HG03039 (cell line): ENCODE measurements at regions not wholly inside any gene's neighbourhood (a gene's known extent, or its start where the extent isn't known, plus 50 kb on each side); places are given as distances from the start of the nearest gene placed in this dataset.
"Not testable (repeated sequence)": the region's sequence is repeated elsewhere in the genome, so short reads cannot be mapped to it uniquely, and the experiment has no call there.

Source experiments
- ATAC-seq: cut with Tn5 transposase; IDR thresholded peaks from one replicate; pipeline ENCODE4 v1.9.1; 2021; ENCODE audit warnings: mild to moderate bottlenecking, moderate library complexity; ENCODE audit not compliant: unreplicated experiment

DNA sequence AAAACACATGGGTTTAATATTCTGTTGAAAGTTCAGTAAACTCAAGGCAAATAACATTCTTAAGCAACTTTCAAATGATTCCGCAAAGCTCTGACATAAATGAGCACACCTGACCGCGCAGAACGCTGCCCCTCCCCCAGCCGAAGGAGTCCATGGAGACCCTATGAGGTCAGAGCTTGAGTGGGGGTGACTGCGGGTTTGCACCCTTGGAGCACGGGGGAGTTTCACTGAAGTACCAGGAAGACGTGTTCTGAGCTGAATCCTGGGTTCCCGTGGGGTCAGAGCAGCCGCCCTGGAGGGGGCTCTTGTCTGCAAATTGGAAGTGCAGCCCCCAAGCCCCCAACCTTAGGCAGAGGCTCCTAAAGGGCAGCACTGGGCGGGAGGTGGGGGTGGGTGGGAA, 324.1 kb upstream of the SFSWAP start:
- ATAC-seq: no peak

DNA sequence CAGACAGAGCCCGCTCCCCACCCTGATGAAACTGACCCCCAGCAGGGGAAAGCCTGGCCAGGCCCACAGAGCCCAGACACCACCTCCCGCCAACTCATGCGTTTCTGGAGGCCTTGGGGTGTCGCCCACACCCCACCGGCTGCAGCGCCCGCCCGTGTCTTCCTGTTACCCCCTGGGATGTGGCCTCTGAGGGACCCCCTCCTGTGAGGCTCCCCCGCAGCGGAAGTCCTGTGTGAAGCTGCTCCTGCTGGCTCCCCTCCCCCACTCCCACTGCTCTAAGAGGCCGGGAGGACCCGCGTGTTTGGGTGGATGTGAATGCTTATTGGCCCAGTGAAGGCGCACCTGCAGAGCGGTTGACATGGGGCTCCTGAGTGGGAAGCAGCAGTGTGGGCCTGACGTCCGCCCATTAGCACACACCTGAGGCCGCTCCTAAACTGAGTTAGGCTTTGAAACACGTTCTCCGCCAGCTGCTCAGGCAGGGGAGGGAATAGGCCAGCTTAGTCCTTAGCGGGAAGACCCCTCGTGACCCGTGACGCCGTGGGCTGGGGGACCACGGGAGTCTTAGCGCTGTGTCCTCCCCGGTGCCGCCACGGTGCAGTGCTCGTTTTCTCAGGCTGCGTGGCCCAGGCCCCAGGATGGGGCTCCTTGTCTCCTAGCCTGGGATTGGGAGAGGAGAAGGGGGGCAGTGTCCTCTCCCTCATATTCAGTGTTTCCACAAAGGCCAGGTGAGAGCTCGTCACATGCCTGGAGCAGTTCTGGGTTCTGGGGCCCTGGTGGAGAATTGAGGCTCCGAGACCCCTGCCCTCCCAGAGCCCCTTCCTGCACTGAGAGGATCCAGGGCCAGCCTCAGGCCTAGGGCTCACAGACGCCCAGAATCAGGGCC, 323.4 kb upstream of the SFSWAP start:
- ATAC-seq: no peak

GRCh38 chr12:131388164-131389053, 322.5 kb upstream of the SFSWAP start:
- not testable (repeated sequence) for ATAC-seq

- ATAC-seq: no peak
These were observed 321.6 kb upstream of the SFSWAP start for GRCh38 chr12:131389054-131390013.

- ATAC-seq: no peak
These were observed 320.2 kb upstream of the SFSWAP start for GRCh38 chr12:131390412-131391334.

DNA sequence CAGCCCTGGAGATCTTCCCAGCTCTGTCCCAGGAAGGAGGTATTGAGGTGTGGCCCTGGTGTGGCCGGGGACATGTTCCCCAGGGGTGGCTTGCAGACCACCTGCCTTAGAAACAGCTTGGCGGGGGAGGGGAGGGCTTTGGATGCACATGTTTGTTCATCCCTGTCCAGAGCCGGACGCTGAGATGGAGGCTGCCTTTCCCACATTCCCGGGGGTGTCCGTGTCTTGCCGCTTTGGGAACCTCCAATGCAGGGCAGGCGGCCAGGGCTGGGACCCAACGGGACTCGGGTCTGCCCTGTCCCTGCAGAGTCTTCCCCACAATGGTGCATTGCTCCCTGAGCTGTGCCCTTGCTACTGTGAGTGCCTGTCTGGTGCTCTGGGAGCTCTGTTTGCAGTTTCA, 319.5 kb upstream of the SFSWAP start:
- ATAC-seq: no peak

GRCh38 chr12:131394752-131395151, 316.1 kb upstream of the SFSWAP start:
- not testable (repeated sequence) for ATAC-seq

GRCh38 chr12:131395209-131395684, 315.6 kb upstream of the SFSWAP start:
- ATAC-seq: not testable (repeated sequence)

DNA sequence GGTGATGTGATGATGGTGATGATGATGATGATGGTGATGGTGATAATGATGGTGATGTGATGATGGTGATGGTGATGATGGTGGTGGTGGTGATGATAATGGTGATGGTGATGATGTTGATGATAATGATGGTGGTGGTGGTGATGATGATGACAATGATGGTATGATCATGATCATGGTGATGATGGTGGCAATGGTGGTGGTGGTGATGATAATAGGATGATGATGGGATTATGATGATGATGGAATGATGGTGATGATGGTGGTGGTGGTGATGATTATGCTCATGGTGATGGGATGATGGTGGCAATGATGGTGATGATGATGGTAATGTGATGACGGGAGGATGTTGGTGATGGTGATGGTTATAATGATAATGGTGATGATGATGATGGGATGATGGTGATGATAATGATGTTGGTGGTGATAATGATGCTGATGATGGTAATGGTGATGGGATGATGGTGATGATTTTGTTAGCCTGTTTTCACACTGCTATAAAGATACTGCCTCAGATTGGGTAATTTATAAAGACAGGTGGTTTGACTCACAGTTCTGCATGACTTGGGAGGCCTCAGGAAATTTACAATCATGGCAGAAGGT, 314.8 kb upstream of the SFSWAP start:
- no peak for ATAC-seq

DNA sequence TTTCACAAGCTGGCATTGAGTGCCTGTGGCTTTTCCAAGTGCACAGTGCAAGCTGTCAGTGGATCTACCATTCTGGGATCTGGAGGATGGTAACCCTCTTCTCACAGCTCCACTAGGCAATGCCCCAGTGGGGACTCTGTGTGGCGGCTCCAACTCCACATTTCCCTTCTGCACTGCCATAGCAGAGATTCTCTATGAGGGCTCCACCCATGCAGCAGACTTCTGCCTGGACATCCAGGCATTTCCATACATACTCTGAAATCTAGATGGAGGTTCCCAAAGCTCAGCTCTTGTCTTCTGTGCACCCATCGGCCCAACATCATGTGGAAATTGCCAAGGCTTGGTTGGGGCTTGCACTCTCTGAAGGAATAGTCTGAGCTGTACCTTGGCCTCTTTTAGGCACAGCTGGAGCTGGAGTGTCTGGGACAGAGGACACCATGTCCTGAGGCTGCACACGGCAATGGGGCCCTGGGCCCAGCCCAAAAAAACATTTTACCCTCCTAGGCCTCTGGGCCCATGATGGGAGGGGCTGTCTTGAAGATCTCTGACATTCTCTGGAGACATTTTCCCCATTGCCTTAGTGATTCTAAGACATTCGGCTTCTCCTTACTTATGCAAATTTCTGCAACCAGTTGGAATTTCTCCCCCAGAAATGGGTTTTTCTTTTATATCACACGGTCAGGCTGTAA, 313.3 kb upstream of the SFSWAP start:
- ATAC-seq: no peak

GRCh38 chr12:131399000-131399399, 311.9 kb upstream of the SFSWAP start:
- ATAC-seq: no peak

GRCh38 chr12:131400668-131401294, 310.1 kb upstream of the SFSWAP start:
- not testable (repeated sequence) for ATAC-seq

- not testable (repeated sequence) for ATAC-seq
These were observed 308.8 kb upstream of the SFSWAP start for GRCh38 chr12:131401907-131402633.

- ATAC-seq: no peak
These were observed 308.0 kb upstream of the SFSWAP start for GRCh38 chr12:131402781-131403396.

- no peak for ATAC-seq
These were observed 307.2 kb upstream of the SFSWAP start for GRCh38 chr12:131403676-131404075.

GRCh38 chr12:131404705-131405104, 306.2 kb upstream of the SFSWAP start:
- ATAC-seq: no peak
